ENCODE measurements at regions not wholly inside any gene's neighbourhood (a gene's known extent, or its start where the extent isn't known, plus 50 kb on each side); places are given as distances from the start of the nearest gene placed in this dataset.

- no peak for TF ChIP-seq ZNF274 (IDR thresholded peaks at IDR 0.05; ENCODE audit: borderline replicate concordance, extremely low read depth, low read length)
- TF ChIP-seq KDM1A (IDR thresholded peaks at IDR 0.05; ENCODE audit: borderline replicate concordance, low read length): no peak
- TF ChIP-seq SP2 (IDR thresholded peaks at IDR 0.05; ENCODE audit: low read length): no peak
- no peak for TF ChIP-seq CTCF (IDR thresholded peaks at IDR 0.05; ENCODE audit: control extremely low read depth in 1 of 3, insufficient read depth in 1 of 3, low read depth in 1 of 3, low read length in 3 of 3)
- no peak for TF ChIP-seq CHD2 (IDR thresholded peaks at IDR 0.05; ENCODE audit: low read length)
- no peak for TF ChIP-seq RAD21 (IDR thresholded peaks at IDR 0.05 in 1 of 2, conservative IDR thresholded peaks at IDR 0.05 in 1 of 2; ENCODE audit: low read depth in 2 of 2, low read length in 2 of 2)
- TF ChIP-seq POLR2AphosphoS5 (IDR thresholded peaks at IDR 0.05; ENCODE audit: low read depth, low read length): no peak
- TF ChIP-seq SIX5 (IDR thresholded peaks at IDR 0.05; ENCODE audit: low read depth, low read length): no peak
Measured at GRCh38 chr12:72734581-72734980, 462.4 kb downstream of the TRHDE start.

Data from H1 (cell line).